ENCODE measurements at regions not wholly inside any gene's neighbourhood (a gene's known extent, or its start where the extent isn't known, plus 50 kb on each side); places are given as distances from the start of the nearest gene placed in this dataset.

DNA sequence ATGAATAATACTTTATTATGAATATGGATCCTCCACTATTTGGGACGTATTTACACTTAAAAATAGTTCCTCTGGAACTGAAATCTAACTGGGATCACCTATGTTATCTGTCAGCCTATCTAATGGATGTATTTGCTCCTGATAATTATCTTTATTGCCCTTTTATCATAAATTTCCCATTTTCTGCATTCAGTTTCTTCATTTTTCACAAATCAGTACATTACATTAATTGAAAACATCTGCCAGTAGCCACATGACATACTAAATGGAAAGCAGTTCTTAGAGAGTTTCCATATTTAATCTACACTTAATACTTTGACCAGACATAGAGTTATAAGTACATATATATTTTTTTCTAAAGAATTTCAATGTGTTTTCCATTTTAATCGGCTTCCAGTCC lies 888.8 kb downstream of the SLITRK6 start:
- TF ChIP-seq, protein P1, sequence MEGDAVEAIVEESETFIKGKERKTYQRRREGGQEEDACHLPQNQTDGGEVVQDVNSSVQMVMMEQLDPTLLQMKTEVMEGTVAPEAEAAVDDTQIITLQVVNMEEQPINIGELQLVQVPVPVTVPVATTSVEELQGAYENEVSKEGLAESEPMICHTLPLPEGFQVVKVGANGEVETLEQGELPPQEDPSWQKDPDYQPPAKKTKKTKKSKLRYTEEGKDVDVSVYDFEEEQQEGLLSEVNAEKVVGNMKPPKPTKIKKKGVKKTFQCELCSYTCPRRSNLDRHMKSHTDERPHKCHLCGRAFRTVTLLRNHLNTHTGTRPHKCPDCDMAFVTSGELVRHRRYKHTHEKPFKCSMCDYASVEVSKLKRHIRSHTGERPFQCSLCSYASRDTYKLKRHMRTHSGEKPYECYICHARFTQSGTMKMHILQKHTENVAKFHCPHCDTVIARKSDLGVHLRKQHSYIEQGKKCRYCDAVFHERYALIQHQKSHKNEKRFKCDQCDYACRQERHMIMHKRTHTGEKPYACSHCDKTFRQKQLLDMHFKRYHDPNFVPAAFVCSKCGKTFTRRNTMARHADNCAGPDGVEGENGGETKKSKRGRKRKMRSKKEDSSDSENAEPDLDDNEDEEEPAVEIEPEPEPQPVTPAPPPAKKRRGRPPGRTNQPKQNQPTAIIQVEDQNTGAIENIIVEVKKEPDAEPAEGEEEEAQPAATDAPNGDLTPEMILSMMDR (conservative IDR thresholded peaks at IDR 0.05) = no peak
- TF ChIP-seq ZFX (IDR thresholded peaks at IDR 0.05) = no peak
